HCT116 (cell line): ENCODE measurements at regions not wholly inside any gene's neighbourhood (a gene's known extent, or its start where the extent isn't known, plus 50 kb on each side); places are given as distances from the start of the nearest gene placed in this dataset.

Source experiments
- CEBPB ChIP-seq: IDR thresholded peaks from 2 replicates; pipeline ENCODE4 v1.6.1; 2012; ENCODE audit warnings: low read depth
- CTCF ChIP-seq, 3 experiments: fragments of 200-600 bp in 1 of 3; sonication (generic) in 1 of 3; IDR thresholded peaks in 2 of 3; conservative IDR thresholded peaks in 1 of 3; 2 replicates each; pipeline ENCODE4 v1.5.1; 2012 to 2017; ENCODE audit warnings: low read depth in 2 of 3, low read length in 2 of 3, antibody characterized with exemption in 1 of 3, borderline replicate concordance in 1 of 3, control low read depth in 1 of 3, mild to moderate bottlenecking in 1 of 3, mixed read lengths in 1 of 3, mixed run types in 1 of 3, moderate library complexity in 1 of 3; ENCODE audit not compliant: insufficient read depth in 1 of 3
- EZH2phosphoT487 ChIP-seq: fragments of 200-600 bp; IDR thresholded peaks from 2 replicates; pipeline ENCODE4 v1.6.1; 2018; ENCODE audit warnings: antibody characterized with exemption, borderline replicate concordance
- MAX ChIP-seq: IDR thresholded peaks from 2 replicates; pipeline ENCODE4 v1.6.1; 2012
- POLR2A ChIP-seq: IDR thresholded peaks from 2 replicates; pipeline ENCODE4 v1.7.0; 2011; ENCODE audit warnings: borderline replicate concordance; ENCODE audit not compliant: insufficient read depth, insufficient read length; ENCODE audit errors: extremely low read depth
- REST ChIP-seq: IDR thresholded peaks from 2 replicates; pipeline ENCODE4 v1.6.1; 2012; ENCODE audit warnings: low read depth
- SIN3A ChIP-seq: IDR thresholded peaks from 2 replicates; pipeline ENCODE4 v1.6.1; 2012; ENCODE audit warnings: low read depth
- YY1 ChIP-seq: IDR thresholded peaks from 2 replicates; pipeline ENCODE4 v1.6.1; 2011; ENCODE audit warnings: low read length, low read depth, moderate library complexity, mild to moderate bottlenecking; ENCODE audit not compliant: insufficient replicate concordance; ENCODE audit errors: extremely low read depth
- TF ChIP-seq, protein P1 (sequence below): IDR thresholded peaks from 2 replicates; pipeline ENCODE4 v1.6.1; 2012

DNA sequence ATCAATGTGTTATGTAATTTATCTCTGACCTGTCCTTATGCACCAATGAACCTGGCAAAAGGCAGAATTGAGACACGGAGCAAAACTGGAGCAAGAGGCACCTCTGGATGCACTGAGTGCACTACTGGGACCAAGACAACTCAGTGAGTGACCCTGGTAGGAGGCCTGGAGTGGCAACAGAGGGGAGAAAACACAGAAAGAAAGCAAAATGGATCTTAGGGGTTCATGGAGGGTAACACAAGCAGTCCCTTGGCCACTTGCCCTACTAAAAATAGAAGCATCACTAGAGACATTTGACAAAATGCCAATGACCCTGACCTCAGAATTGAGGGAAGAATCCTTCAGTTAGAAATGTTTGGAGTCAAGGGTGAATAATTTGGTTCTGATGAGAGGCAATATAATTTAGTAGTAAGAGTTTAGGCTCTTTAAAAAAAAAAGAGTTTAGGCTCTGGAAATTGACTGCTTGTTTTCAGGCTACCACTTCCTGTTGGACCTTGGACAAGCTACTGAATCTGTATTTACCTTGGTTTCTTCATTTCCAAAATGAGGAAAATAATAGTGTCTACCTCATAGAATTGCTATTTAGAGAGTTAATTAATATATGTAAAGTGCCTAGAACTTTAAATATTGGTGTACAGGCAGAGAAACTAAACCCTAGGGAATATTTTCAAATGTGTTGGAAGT, 234.9 kb upstream of the TARS1 start:
- TF ChIP-seq CTCF (IDR thresholded peaks at IDR 0.05 in 2 of 3, conservative IDR thresholded peaks at IDR 0.05 in 1 of 3; ENCODE audit: borderline replicate concordance in 1 of 3, insufficient read depth in 1 of 3, low read depth in 2 of 3, low read length in 2 of 3) (no peak), MAX (no peak), POLR2A (no peak), REST (no peak), SIN3A (no peak), CEBPB (no peak), EZH2phosphoT487 (no peak), YY1 (no peak)
- TF ChIP-seq, protein P1, sequence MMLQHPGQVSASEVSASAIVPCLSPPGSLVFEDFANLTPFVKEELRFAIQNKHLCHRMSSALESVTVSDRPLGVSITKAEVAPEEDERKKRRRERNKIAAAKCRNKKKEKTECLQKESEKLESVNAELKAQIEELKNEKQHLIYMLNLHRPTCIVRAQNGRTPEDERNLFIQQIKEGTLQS = no peak
